HFFc6 (cell line): ENCODE measurements at regions not wholly inside any gene's neighbourhood (a gene's known extent, or its start where the extent isn't known, plus 50 kb on each side); places are given as distances from the start of the nearest gene placed in this dataset.

ENCODE experiments used
- DNase-seq: peaks from one replicate; pipeline ENCODE4 v3.0.0-alpha.2; 2018
- H3K27ac Mint-ChIP-seq: 2 replicates; pipeline ENCODE4 v1.8.0; 2020; ENCODE audit warnings: mild to moderate bottlenecking, mixed read lengths
- H3K27me3 Mint-ChIP-seq: 2 replicates; pipeline ENCODE4 v1.8.0; 2021; ENCODE audit warnings: mild to moderate bottlenecking, moderate library complexity, mixed read lengths; ENCODE audit not compliant: insufficient read depth
- H3K36me3 Mint-ChIP-seq: 2 replicates; pipeline ENCODE4 v1.8.0; 2021; ENCODE audit warnings: low read depth, mixed read lengths
- H3K4me1 Mint-ChIP-seq: 2 replicates; pipeline ENCODE4 v1.8.0; 2020; ENCODE audit warnings: low read depth, mixed read lengths
- H3K4me3 Mint-ChIP-seq: 2 replicates; pipeline ENCODE4 v1.8.0; 2020; ENCODE audit warnings: mild to moderate bottlenecking, moderate library complexity, mixed read lengths
- H3K9me3 Mint-ChIP-seq: 2 replicates; pipeline ENCODE4 v1.8.0; 2020; ENCODE audit warnings: mild to moderate bottlenecking, mixed read lengths
- CTCF ChIP-seq: fragments of 200-600 bp; sonication (generic); IDR thresholded peaks from 2 replicates; pipeline ENCODE4 v1.5.0; 2021; ENCODE audit warnings: antibody characterized with exemption, mild to moderate bottlenecking

- TF ChIP-seq CTCF, result no peak
- H3K9me3 Mint-ChIP-seq, result peaks cover 14% of the 10 kb centered on the region
- no peaks in the 10 kb centered on the region for H3K4me1 Mint-ChIP-seq
- no peak overlapping the region for H3K27ac Mint-ChIP-seq
- H3K4me3 Mint-ChIP-seq, result no peak overlapping the region
- no peaks in the 10 kb centered on the region for H3K27me3 Mint-ChIP-seq
- no peak for DNase-seq
- no peaks in the 10 kb centered on the region for H3K36me3 Mint-ChIP-seq
Measured at GRCh38 chr9:28409919-28410318, 836.6 kb upstream of the C9orf72 start.

GRCh38 chr9:28410411-28410810, 837.1 kb upstream of the C9orf72 start:
- Mint-ChIP-seq H3K4me3 (no peak overlapping the region), H3K36me3 (no peaks in the 10 kb centered on the region), H3K9me3 (peaks cover 16% of the 10 kb centered on the region), H3K27me3 (no peaks in the 10 kb centered on the region), H3K27ac (no peak overlapping the region), H3K4me1 (no peaks in the 10 kb centered on the region)
- no peak for DNase-seq
- TF ChIP-seq CTCF, result no peak

GRCh38 chr9:28413471-28413870, 840.2 kb upstream of the C9orf72 start:
- no peak for TF ChIP-seq CTCF
- Mint-ChIP-seq H3K4me1 (no peaks in the 10 kb centered on the region), H3K27me3 (no peaks in the 10 kb centered on the region), H3K9me3 (peaks cover 12% of the 10 kb centered on the region), H3K27ac (no peak overlapping the region), H3K36me3 (no peaks in the 10 kb centered on the region), H3K4me3 (no peak overlapping the region)
- no peak for DNase-seq

GRCh38 chr9:28423255-28423654, 850.0 kb upstream of the C9orf72 start:
- Mint-ChIP-seq H3K9me3 (no peaks in the 10 kb centered on the region; the same call in 1 of the 2 replicates), H3K4me1 (no peaks in the 10 kb centered on the region), H3K36me3 (no peaks in the 10 kb centered on the region), H3K27ac (no peak overlapping the region), H3K27me3 (no peaks in the 10 kb centered on the region), H3K4me3 (no peak overlapping the region)
- DNase-seq, result no peak
- TF ChIP-seq CTCF, result no peak

- TF ChIP-seq CTCF, result no peak
- Mint-ChIP-seq H3K36me3 (no peaks in the 10 kb centered on the region), H3K4me3 (no peak overlapping the region), H3K27ac (no peak overlapping the region), H3K9me3 (peaks cover 17% of the 10 kb centered on the region; the same call in 1 of the 2 replicates), H3K27me3 (no peaks in the 10 kb centered on the region), H3K4me1 (no peaks in the 10 kb centered on the region)
- no peak for DNase-seq
Measured at GRCh38 chr9:28435456-28435855, 862.2 kb upstream of the C9orf72 start.

- peaks cover 16% of the 10 kb centered on the region for H3K9me3 Mint-ChIP-seq
- H3K4me3 Mint-ChIP-seq, result no peak overlapping the region
- H3K27ac Mint-ChIP-seq, result no peak overlapping the region
- H3K4me1 Mint-ChIP-seq, result no peaks in the 10 kb centered on the region
- H3K27me3 Mint-ChIP-seq, result no peaks in the 10 kb centered on the region
- no peak for TF ChIP-seq CTCF
- H3K36me3 Mint-ChIP-seq, result no peaks in the 10 kb centered on the region
- no peak for DNase-seq
Measured at GRCh38 chr9:28439688-28440087, 866.4 kb upstream of the C9orf72 start.
